Endothelial cell of umbilical vein (primary cell): ENCODE measurements at regions not wholly inside any gene's neighbourhood (a gene's known extent, or its start where the extent isn't known, plus 50 kb on each side); places are given as distances from the start of the nearest gene placed in this dataset.

ENCODE experiments used
- CTCF ChIP-seq, 2 donors: IDR thresholded peaks; 1 replicate in 1 of 2; 2 replicates in 1 of 2; pipeline ENCODE4 v1.5.1; 2011; ENCODE audit warnings: low read length in 2 of 2, mild to moderate bottlenecking in 2 of 2, moderate library complexity in 2 of 2, control low read depth in 1 of 2, inconsistent platforms in 1 of 2, low read depth in 1 of 2; ENCODE audit not compliant: insufficient read depth in 1 of 2; ENCODE audit errors: extremely low read depth in 1 of 2
- POLR2A ChIP-seq: IDR thresholded peaks from 2 replicates; pipeline ENCODE4 v1.6.1; 2012; ENCODE audit warnings: low read depth, mild to moderate bottlenecking, control low read depth, low read length

DNA sequence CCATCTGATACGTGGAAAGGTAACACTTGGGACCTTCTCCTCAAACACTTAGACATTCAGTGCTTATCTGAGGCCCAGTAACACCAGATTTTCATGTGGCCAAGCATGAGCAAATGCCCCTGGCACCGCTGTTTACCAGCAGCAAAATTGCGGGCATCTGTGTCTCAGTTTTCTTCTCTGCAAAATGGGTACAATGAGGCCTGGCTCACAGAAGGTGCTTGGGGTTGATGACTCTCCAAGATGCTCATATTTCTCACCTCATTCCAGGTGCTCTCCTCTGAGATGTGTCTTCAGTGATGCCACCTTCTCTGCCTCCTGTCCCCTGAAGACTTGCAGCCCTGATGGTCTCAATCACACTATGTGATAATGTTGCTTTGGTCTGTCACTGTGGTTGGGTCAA lies 321.7 kb downstream of the TSN start:
- TF ChIP-seq POLR2A (no peak), CTCF (IDR thresholded peaks at IDR 0.05; ENCODE audit: extremely low read depth in 1 of 2, insufficient read depth in 1 of 2, low read depth in 1 of 2, low read length in 2 of 2) (no peak)
